ENCODE measurements at regions not wholly inside any gene's neighbourhood (a gene's known extent, or its start where the extent isn't known, plus 50 kb on each side); places are given as distances from the start of the nearest gene placed in this dataset.
"Not testable (repeated sequence)": the region's sequence is repeated elsewhere in the genome, so short reads cannot be mapped to it uniquely, and the experiment has no call there.

DNA sequence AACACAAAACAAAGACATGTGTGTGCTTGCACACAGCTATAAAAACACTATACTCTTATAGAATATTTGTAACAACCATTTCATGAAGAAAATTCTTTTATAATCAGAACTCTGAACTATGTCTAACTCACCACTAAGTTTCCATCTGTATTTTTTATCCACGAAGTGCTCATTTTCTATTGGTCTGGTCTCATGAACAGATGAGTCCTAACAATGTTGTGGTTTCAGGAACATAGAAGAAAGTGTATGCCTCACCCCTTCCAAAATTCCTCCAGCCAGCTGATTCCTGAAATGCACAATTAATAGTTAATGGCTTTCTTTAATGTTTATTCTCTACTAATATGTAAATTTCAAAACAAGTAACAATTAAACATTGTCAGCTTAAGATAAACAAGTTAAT, 325.3 kb upstream of the GRAMD2B start:
- no peak for DNase-seq

DNA sequence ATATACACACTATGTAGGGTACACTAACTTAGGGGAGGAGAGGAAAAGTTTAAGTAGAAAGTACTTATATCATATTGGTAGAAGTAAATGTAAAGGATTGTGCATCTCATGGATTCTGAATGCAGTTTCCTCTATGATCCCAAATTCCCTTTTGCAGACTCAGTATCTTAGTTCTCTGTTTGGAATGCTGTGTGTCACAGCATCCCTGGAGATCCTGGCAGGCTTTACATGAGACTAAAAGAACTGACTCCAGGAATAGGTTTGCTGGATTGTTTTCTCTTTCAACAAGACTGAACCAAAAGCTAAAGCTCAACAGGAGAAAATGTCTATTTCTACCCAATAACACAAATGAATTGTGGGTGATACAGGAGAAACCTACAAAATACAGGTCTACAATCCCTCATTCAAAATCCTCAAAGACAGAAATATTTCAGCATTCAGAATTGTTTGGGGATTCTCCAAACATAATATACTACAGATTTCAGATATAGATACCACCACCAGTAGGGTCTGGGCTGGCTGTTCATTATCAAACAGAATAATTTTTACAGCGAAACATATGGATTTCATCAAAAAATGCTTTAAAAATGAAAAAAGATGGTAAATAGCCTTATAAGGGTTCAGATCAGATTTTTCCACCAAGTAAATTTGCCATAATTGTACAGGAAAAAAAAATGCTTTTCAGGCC, 324.7 kb upstream of the GRAMD2B start:
- no peak for DNase-seq

DNA sequence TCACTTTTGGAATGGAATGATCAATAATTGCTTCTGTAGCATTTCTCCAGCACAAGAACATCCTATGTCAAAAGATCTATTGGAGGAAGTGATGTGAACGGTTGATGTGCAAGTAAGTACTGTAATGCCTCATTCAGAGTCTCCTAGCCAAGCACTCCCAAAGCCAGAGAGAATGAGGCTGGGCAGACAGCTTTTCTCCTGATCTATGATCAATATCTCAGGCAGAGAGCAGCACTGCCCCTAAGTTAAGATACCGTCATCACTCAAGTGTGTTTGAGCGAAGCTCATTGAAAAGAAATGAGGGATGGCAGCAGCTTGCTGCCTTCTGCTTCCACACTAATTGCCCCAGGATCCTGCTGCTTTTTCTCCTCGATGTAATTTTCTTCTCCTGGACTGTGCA, 324.1 kb upstream of the GRAMD2B start:
- no peak for DNase-seq

DNA sequence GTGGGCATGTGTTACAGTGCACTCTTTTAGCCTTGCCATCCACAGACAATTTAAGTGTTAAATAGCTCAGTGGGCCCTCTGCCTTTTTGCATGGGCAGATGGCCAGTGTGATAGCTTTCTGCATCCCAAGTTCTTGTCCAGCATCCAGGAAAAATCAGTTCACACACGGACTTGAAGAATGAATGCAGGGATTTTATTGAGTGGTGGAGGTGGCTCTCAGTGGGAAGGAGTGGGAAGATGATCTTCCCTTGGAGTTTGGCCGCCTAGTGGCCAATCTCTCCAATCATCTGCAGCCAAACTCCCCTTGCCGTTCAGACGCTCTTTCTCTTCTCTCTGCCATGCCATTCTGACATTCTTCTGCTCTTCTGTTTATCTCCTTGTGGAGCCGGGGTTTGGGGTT, 322.4 kb upstream of the GRAMD2B start:
- DNase-seq = no peak

DNA sequence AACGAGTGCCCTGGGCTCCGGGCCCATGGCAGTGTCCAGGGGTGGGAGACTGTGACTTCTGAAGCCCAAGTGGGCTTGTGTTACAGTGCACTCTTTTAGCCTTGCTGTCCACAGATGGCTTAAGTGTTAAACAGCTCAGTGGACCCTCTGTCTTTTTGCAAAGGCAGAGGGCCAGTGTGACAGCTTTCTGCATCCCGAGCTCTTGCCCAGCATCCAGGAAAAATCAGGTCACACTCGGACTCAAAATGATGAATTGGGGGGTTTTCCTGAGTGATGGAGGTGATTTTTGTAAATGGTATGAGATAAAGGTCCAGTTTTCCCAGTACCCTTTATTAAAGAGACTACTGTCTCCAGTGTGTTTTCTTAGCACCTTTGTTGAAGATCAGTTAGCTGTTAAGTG, 321.3 kb upstream of the GRAMD2B start:
- DNase-seq = no peak

DNA sequence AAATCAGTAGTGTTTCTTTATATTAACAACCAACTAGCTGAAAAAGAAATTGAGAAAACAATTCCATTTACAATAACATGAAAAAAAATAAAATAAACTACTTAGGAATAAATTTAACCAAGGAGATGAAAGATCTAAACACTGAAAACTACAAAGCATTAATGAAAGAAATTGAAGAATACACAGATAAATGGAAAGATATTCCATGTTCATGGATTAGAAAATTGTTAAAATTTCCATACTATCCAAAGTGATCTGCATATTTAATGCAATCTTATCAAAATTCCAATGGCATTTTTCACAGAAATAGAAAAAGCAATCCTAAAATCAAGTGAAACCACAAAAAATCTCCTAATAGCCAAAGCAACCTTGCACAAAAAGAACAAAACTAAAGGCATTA, 320.2 kb upstream of the GRAMD2B start:
- no peak for DNase-seq

DNA sequence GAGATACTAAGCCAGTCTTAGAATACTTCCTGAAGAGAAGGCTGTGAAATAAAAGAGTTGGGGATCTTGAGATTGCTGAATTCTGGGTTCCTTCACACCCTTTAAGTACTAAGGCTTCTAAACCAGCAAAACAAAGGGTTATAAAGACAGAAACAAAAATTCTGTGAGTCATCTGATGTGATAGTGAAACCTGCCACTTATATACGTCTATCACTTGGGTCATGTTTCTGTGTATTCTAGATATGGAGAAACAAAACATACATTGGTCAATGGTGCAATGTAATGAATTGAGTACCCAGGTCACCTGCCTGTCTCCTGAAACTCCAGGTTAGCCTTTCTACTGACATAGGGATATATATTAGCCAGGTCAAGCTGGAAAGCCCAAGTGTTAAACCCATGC, 319.3 kb upstream of the GRAMD2B start:
- DNase-seq = no peak

DNA sequence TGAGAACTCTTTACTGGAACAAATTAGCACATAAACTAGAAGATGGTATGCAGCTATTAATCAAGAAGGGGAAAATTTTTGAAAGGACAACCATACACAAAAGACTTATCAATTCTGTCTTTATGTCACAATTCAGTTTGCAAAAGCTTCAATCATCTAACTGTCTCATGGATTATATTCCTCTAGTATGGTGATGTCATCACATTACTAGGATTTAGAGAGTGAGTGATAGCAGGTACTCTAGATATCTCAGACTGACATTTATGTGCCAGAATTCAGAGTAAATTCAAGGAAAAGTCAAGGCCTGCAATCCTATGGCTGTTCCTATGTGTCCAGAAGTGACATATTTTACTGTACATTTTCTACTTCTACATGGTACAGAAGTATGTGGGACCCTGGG, 318.9 kb upstream of the GRAMD2B start:
- no peak for DNase-seq

DNA sequence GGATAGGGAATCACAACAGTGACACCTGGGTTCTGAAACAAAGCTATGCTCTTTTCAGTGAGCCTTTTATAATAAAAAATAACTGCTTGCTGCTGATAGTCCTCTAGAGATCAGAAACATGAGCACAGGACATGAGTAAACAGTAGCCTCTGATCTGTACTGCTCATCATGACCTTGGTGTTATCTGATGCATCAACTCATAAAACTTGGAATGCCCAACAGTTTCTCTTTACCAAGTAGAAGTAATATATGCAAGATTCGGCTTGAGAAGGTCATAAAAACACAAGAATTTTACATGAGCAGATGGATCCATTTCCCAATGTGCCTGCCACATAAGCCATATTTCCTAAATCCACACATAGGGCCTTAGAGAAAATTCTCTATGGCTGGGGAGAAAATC, 318.3 kb upstream of the GRAMD2B start:
- no peak for DNase-seq

DNA sequence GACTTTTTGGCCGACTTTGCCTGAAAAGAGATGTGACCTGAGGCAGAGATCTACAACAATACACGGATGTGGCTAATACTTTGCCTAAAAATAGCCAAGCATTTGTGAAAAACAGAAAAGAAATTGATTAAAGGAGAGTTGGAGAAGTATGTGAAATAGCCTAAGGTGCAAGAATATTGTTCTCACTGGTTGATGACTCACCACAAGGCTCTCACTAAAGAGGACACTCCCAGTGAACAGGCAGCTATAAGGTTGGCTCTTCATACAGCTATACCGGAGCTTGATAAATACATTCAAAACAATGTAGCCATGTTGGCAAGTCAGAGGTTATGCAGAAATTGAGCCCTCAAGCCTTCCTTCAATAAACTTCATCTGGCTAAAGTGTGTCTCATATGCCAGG, 317.2 kb upstream of the GRAMD2B start:
- no peak for DNase-seq

DNA sequence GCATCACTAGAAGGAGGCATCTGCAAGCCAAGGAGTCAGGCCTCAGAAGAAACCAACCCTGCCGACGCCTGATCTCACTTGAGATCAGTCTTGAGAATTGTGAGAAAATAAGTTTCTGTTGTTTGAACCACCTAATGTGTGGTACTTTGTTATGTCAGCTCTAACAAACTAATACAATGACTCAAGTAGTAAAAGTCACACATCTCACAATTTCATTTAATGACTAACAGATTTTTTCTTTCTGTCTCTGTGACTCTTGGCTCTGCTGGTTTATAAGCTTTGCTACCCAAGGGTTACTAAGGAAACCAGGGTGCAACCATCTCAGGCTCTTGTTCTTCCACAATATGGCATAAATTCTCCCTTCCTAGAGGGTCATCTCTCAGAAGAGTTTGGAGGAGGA, 315.8 kb upstream of the GRAMD2B start:
- DNase-seq = no peak

DNA sequence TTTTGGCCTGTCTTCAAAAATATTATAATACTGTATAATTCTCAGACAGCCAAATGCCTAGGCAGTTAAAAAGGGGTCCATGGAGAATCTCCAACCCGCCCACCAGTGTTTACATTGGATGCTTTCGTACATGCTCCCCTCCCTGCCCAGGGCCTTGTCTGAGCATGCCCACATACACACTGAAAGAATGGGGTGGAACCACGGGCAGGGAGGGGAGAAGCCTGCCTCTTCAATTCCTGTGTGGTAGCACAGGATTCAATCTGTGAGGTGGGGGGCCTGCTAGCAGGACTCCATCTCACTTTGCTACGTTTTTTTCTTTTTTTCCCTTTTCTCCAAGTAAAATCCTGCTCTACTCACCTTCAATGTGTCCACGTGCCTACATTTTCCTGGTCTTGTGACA, 314.7 kb upstream of the GRAMD2B start:
- no peak for DNase-seq

DNA sequence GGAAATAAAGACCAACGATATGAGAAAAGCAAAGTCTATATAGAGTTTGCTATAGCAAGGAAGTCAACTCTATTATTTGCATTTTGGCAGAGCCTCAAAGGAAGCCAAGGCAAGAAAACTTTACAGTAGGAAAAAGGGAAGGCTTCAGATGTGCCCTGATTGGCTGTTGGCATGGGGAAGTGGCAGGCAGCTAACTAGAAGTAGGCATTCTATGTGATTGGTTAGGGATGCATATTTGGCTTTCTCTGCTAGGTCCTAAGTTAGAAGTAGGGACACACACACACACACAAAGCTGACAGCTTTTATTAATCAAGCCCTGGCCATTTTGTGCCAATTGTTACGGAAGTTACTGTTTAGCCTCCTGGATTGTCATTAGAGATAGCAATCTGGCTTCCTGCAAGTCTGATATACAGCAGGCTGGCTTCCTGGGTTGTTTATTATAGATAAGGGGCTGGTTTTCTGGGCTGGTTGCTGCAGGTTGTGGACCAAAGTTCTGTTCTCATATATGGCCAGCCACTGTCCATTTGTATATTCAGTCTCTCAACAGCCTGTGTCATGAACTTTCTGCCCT, 308.1 kb upstream of the GRAMD2B start:
- DNase-seq = no peak

DNA sequence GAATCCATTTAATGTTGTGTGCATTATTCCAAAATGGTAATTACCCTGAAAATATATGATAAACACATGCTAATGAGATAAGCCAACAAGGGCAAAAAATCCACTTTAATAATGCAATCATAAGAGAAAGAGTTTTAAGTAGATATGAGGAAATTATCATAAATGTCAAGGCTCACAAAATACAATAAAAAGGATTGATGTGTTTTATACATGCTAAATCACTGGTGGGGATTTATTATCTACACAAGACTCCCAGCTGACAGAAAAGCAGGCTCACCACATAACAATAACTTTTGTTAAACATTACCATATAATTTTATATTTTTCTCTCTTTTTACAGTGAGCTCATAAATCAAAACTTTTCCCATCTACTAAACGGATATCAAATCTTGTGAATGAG, 306.2 kb upstream of the GRAMD2B start:
- DNase-seq = no peak

DNA sequence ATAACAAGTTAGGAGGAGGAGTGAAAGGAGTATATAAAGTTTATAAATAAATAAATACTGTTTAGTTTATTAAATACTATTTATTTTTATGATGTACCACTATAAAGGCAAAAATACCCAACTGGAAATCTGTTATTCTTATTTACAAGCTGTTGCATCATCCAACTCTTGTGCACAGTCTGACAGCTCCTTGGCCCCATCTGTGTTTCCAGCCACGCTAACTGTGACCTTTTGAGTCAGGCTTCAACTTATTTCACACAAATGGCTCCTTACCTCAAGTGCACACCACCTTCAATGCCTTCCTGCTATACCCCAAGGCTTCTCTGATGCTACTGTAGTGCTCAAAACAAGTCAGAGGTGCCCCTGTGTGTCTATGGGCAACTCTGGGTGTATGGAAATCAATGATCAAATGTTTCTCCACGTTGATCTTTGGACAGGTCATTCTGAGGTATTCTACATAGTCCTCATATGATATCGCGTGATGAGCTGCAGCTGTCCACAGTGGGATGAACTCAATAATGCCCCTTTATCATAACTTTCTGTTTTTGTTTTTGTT, 303.2 kb upstream of the GRAMD2B start:
- no peak for DNase-seq

DNA sequence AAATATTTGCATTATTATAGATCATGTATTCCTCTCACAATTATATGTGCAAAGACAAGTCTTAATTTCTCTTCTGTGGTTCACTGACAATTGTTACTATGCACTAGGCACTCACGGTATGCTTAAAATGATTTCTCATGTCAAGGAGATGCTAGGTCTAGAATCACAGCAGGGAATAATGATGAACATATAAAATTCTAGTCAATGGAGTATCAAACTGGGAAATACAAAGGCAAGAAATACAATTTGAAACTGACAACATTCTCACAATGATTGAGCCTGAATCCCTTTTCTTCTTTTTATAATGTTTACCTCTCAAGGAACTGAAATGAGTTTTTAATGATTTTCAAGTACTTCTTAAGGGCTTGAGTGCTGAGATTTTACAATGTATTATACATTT, 302.3 kb upstream of the GRAMD2B start:
- no peak for DNase-seq

DNA sequence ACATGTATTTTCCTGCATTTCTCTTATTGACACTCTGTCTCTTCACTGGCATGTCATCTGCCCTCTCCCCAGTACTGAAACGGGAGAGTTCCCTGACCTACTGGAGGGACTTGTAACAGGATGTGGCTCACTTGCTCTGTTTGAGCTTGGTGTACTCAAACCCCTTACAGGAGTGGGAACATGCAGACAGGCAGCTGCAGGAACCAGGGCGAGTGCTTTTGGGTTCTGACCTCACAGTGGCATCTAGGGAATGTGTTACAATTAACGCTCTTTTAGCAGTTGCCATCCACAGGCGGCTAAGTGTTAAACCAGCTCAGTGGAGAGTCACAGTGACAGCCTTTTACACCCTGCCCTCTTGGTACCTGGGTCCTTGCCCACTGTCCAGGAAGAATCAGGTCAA, 300.3 kb upstream of the GRAMD2B start:
- no peak for DNase-seq

DNA sequence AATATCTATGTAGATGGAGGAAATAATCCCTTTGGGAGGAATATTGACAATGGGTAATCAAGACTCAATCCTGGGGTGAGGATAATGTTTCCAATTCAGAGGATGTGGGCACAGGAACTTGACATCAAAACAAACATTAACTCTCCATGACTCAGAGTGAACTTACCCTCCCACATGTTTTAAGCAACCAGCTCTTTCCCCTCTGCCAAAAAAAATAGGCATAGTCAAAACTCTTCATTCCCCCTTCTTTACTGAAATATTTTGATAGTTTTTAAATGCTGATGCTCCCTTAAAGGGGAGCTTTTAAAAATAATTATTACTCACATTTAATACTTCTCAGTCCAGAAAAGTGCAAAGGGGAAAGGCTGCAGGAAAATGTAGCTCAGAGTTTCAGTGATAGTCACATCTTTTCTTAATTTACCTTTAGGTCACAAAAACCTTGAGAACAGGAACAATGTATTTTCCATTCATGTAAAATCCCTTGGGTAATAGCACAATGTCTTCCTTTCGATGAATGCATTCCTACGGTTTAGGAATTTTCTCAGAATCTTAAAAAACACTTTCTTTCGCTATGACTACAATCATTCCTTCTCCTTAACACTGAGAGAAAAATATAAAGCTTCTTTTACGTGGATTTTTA, 298.4 kb upstream of the GRAMD2B start:
- DNase-seq = no peak

DNA sequence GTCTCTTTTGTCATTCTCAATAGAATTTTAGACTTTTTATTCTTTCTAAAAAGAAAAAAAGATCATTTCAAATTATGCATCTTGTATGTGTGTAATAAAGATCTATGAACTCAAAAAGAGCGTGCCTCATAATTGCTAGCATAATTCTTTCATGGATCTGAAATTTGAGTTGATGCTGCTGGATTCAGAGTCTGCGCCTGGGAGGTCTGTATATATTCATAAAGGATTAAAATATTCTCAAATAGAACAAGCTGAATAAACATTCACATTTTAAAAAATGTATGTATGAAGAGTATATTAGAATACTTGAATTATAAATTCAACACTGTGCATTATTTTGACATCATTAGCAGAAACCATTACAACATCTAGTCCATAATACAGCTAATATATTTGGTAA, 297.8 kb upstream of the GRAMD2B start:
- DNase-seq = no peak

DNA sequence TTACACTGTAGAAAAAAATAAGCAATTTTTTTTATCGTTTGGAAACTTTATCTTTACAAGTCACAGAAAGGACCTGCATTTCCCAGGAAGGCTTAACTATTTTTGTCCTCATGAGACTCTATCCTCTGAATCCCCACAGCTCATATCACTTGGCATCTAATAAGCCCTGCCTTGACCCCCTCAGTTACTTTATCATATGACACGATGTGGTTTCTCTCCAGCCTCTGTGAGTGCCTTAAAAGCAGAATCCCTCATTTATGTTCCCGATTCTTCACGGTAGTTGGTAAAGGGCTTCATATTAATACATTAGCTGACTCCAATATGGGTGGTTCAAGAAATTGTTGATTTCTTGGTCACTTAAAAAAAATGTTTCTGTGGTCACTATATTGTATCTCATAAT, 296.6 kb upstream of the GRAMD2B start:
- no peak for DNase-seq

DNA sequence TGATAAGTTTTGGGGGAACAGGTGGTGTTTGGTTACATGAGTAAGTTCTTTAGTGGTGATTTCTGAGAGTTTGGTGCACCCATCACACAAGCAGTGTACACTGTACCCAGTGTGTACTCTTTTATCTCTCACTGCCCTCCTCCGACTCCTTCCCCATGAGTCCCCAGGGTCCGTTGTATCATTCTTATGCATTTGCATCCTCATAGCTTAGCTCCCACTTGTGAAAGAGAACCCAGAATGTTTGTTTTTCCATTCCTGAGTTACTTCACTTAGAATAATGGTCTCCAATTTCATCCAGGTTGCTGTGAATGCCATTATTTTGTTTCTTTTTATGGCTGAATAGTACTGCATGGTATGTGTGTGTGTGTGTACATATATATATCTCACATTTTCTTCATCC, 295.8 kb upstream of the GRAMD2B start:
- not testable (repeated sequence) for DNase-seq

DNA sequence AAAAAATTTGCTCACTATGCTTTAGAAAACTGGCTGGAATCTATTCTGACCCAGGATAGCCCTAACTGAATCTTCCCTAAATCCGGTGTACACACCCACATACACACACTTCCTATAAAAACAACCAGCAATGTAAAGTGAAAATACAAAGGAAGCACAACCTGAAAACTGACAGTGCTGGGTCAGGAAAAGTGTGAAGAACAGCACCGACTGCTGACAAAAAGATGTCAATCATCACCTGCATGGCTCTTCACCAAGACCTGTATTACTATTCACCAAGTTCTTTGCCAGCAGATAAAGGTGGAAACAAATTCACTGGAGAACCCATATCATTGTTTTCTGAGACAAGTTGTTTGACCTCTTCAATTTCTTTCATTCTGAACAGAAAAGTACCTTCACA, 293.8 kb upstream of the GRAMD2B start:
- DNase-seq = no peak

DNA sequence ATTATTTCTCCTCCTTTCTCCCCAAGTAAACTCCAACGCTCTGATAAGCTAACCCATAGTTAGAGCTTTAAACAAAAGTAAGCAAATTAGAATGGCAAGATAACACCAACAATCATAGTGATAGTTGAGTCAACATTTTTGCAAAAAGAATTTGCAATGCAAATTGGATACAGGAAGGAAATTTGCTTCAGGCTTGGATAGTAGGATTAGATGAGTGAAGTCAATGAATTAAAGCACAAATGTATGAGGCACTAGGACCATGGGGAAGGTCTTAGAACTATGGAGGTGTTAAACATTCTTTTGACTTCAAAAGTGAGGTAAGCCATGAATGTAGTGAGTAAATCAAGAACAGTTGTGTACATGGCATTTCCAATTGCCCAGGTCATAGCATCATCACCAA, 289.8 kb upstream of the GRAMD2B start:
- DNase-seq = no peak

DNA sequence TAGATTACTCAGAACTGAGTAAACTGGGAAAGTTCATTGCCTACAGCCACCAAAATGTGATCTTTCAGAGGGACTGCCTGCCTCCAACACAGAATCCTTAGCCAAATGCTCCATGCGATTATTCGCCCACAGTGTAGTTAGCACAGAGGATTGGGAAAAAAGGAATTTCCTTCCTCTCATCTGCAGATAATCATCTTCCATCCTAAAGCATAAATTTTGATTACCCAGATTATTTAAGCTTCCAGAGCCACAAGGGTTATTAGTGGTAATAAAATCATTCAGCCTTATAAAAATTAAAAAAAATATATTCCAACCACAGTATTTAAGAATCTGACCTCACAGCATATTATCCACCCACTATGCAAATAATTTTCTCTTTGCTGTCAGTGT, 285.3 kb upstream of the GRAMD2B start:
- no peak for DNase-seq

Measured in stimulated activated CD4-positive, alpha-beta T cell treated with anti-CD3 and anti-CD28 coated beads, Interleukin-2, amount 100 ng/mL, for 24 hours (primary cell).